ENCODE measurements at regions not wholly inside any gene's neighbourhood (a gene's known extent, or its start where the extent isn't known, plus 50 kb on each side); places are given as distances from the start of the nearest gene placed in this dataset.
A peak's percentile ranks its signal among the peaks of the same experiment; 100 is the strongest.
"Not testable (repeated sequence)": the region's sequence is repeated elsewhere in the genome, so short reads cannot be mapped to it uniquely, and the experiment has no call there.

- H3K27me3 ChIP-seq (ENCODE audit: insufficient read depth, low read length), result no peaks in the 10 kb centered on the region
- no peak overlapping the region for H4K8ac ChIP-seq (ENCODE audit: low read depth, low read length)
- no CpG with 5 or more reads among the region's 3 CpGs for WGBS (ENCODE audit: extremely low coverage, insufficient coverage, insufficient read length)
- no peak overlapping the region for H3K23ac ChIP-seq (ENCODE audit: low read length)
- H2BK120ac ChIP-seq (ENCODE audit: insufficient read depth, low read length, poor library complexity), result no peak overlapping the region
- H4K91ac ChIP-seq (ENCODE audit: low read depth, low read length), result no peak overlapping the region
- no peak overlapping the region for H3K4me3 ChIP-seq (ENCODE audit: low read depth, low read length)
- peak in 1 of 2 donors; percentile 21 for DNase-seq
- H2BK12ac ChIP-seq (ENCODE audit: low read length), result no peak overlapping the region
- H3K79me1 ChIP-seq (ENCODE audit: low read length), result no peaks in the 10 kb centered on the region
- H3K9ac ChIP-seq (ENCODE audit: low read length), result no peak overlapping the region
- no peak overlapping the region for H2BK5ac ChIP-seq (ENCODE audit: low read depth, low read length, poor library complexity)
- no peak overlapping the region for H3K27ac ChIP-seq (ENCODE audit: low read depth, low read length)
- H3K4me1 ChIP-seq (ENCODE audit: control insufficient read depth in 1 of 2, insufficient read depth in 2 of 2, low read length in 2 of 2), result no peaks in the 10 kb centered on the region
- H2AK5ac ChIP-seq (ENCODE audit: low read length), result no peak overlapping the region
- H3K4me2 ChIP-seq (ENCODE audit: low read length), result no peak overlapping the region
- H3K79me2 ChIP-seq (ENCODE audit: control insufficient read depth, insufficient read depth, low read length, poor library complexity), result no peaks in the 10 kb centered on the region
- no peak overlapping the region for H2AFZ ChIP-seq (ENCODE audit: insufficient read depth, low read length, poor library complexity)
- no peak overlapping the region for H3K4ac ChIP-seq (ENCODE audit: low read depth, low read length)
- H3K9me3 ChIP-seq (ENCODE audit: insufficient read depth, low read depth, low read length), result no peaks in the 10 kb centered on the region
- no peak overlapping the region for H3K18ac ChIP-seq (ENCODE audit: low read length)
- no peak overlapping the region for H4K12ac ChIP-seq (ENCODE audit: low read depth, low read length)
- H3K14ac ChIP-seq (ENCODE audit: low read length), result no peak overlapping the region
- H3K36me3 ChIP-seq (ENCODE audit: control insufficient read depth in 1 of 2, insufficient read depth in 2 of 2, low read length in 2 of 2), result no peaks in the 10 kb centered on the region
These were observed 708.1 kb downstream of the GLUD2 start for GRCh38 chrX:121755541-121755940.

GRCh38 chrX:121761845-121762244 lies 714.4 kb downstream of the GLUD2 start:
- WGBS (ENCODE audit: extremely low coverage, insufficient coverage, insufficient read length), result no CpG with 5 or more reads among the region's 6 CpGs
- no peaks in the 10 kb centered on the region for H3K4me1 ChIP-seq (ENCODE audit: control insufficient read depth in 1 of 2, insufficient read depth in 2 of 2, low read length in 2 of 2)
- H3K27me3 ChIP-seq (ENCODE audit: insufficient read depth, low read length), result no peaks in the 10 kb centered on the region
- H4K91ac ChIP-seq (ENCODE audit: low read depth, low read length), result no peak overlapping the region
- H2AK5ac ChIP-seq (ENCODE audit: low read length), result no peak overlapping the region
- H3K9me3 ChIP-seq (ENCODE audit: insufficient read depth, low read depth, low read length), result no peaks in the 10 kb centered on the region
- no peak overlapping the region for H3K4me2 ChIP-seq (ENCODE audit: low read length)
- H2AFZ ChIP-seq (ENCODE audit: insufficient read depth, low read length, poor library complexity), result no peak overlapping the region
- no peak for DNase-seq
- no peak overlapping the region for H2BK5ac ChIP-seq (ENCODE audit: low read depth, low read length, poor library complexity)
- H3K36me3 ChIP-seq (ENCODE audit: control insufficient read depth in 1 of 2, insufficient read depth in 2 of 2, low read length in 2 of 2), result no peaks in the 10 kb centered on the region
- H4K12ac ChIP-seq (ENCODE audit: low read depth, low read length), result no peak overlapping the region
- H3K18ac ChIP-seq (ENCODE audit: low read length), result no peak overlapping the region
- H3K4me3 ChIP-seq (ENCODE audit: low read depth, low read length), result no peak overlapping the region
- H2BK120ac ChIP-seq (ENCODE audit: insufficient read depth, low read length, poor library complexity), result no peak overlapping the region
- H3K4ac ChIP-seq (ENCODE audit: low read depth, low read length), result no peak overlapping the region
- H3K27ac ChIP-seq (ENCODE audit: low read depth, low read length), result no peak overlapping the region
- no peak overlapping the region for H3K9ac ChIP-seq (ENCODE audit: low read length)
- H3K79me2 ChIP-seq (ENCODE audit: control insufficient read depth, insufficient read depth, low read length, poor library complexity), result no peaks in the 10 kb centered on the region
- H2BK12ac ChIP-seq (ENCODE audit: low read length), result no peak overlapping the region
- no peak overlapping the region for H3K23ac ChIP-seq (ENCODE audit: low read length)
- no peak overlapping the region for H4K8ac ChIP-seq (ENCODE audit: low read depth, low read length)
- no peaks in the 10 kb centered on the region for H3K79me1 ChIP-seq (ENCODE audit: low read length)
- no peak overlapping the region for H3K14ac ChIP-seq (ENCODE audit: low read length)

GRCh38 chrX:121763671-121764070 lies 716.3 kb downstream of the GLUD2 start:
- Histone ChIP-seq H3K27ac (ENCODE audit: low read depth, low read length) (no peak overlapping the region), H3K4ac (ENCODE audit: low read depth, low read length) (no peak overlapping the region)
- WGBS (ENCODE audit: extremely low coverage, insufficient coverage, insufficient read length), result no CpG with 5 or more reads among the region's 4 CpGs

GRCh38 chrX:121768210-121768609 lies 720.8 kb downstream of the GLUD2 start:
- H3K4me3 ChIP-seq (ENCODE audit: low read depth, low read length); H3K18ac ChIP-seq (ENCODE audit: low read length); H3K79me2 ChIP-seq (ENCODE audit: control insufficient read depth, insufficient read depth, low read length, poor library complexity); H3K79me1 ChIP-seq (ENCODE audit: low read length); DNase-seq; H3K23ac ChIP-seq (ENCODE audit: low read length); H4K12ac ChIP-seq (ENCODE audit: low read depth, low read length); H2BK120ac ChIP-seq (ENCODE audit: insufficient read depth, low read length, poor library complexity); H3K36me3 ChIP-seq (ENCODE audit: control insufficient read depth in 1 of 2, insufficient read depth in 2 of 2, low read length in 2 of 2); H2BK5ac ChIP-seq (ENCODE audit: low read depth, low read length, poor library complexity); H2AK5ac ChIP-seq (ENCODE audit: low read length); H3K27ac ChIP-seq (ENCODE audit: low read depth, low read length); H3K4ac ChIP-seq (ENCODE audit: low read depth, low read length); H3K4me2 ChIP-seq (ENCODE audit: low read length); H2BK12ac ChIP-seq (ENCODE audit: low read length); H3K4me1 ChIP-seq (ENCODE audit: control insufficient read depth in 1 of 2, insufficient read depth in 2 of 2, low read length in 2 of 2); H3K27me3 ChIP-seq (ENCODE audit: insufficient read depth, low read length); H3K9ac ChIP-seq (ENCODE audit: low read length); H3K14ac ChIP-seq (ENCODE audit: low read length); H2AFZ ChIP-seq (ENCODE audit: insufficient read depth, low read length, poor library complexity); H4K8ac ChIP-seq (ENCODE audit: low read depth, low read length); H3K9me3 ChIP-seq (ENCODE audit: insufficient read depth, low read depth, low read length); H4K91ac ChIP-seq (ENCODE audit: low read depth, low read length): not testable (repeated sequence)
- WGBS (ENCODE audit: extremely low coverage, insufficient coverage, insufficient read length), result no CpG with 5 or more reads among the region's 3 CpGs

More at GRCh38 chrX:121763671-121764070, 716.3 kb downstream of the GLUD2 start:
- DNase-seq, result no peak
- Histone ChIP-seq H3K14ac (ENCODE audit: low read length) (no peak overlapping the region), H3K4me3 (ENCODE audit: low read depth, low read length) (no peak overlapping the region), H3K79me1 (ENCODE audit: low read length) (no peaks in the 10 kb centered on the region), H3K18ac (ENCODE audit: low read length) (no peak overlapping the region), H3K9me3 (ENCODE audit: insufficient read depth, low read depth, low read length) (no peaks in the 10 kb centered on the region), H4K8ac (ENCODE audit: low read depth, low read length) (no peak overlapping the region), H2BK5ac (ENCODE audit: low read depth, low read length, poor library complexity) (no peak overlapping the region), H2BK12ac (ENCODE audit: low read length) (no peak overlapping the region), H4K12ac (ENCODE audit: low read depth, low read length) (no peak overlapping the region), H3K23ac (ENCODE audit: low read length) (no peak overlapping the region), H3K79me2 (ENCODE audit: control insufficient read depth, insufficient read depth, low read length, poor library complexity) (no peaks in the 10 kb centered on the region), H2BK120ac (ENCODE audit: insufficient read depth, low read length, poor library complexity) (no peak overlapping the region), H4K91ac (ENCODE audit: low read depth, low read length) (no peak overlapping the region), H3K36me3 (ENCODE audit: control insufficient read depth in 1 of 2, insufficient read depth in 2 of 2, low read length in 2 of 2) (no peaks in the 10 kb centered on the region), H3K4me2 (ENCODE audit: low read length) (no peak overlapping the region), H3K4me1 (ENCODE audit: control insufficient read depth in 1 of 2, insufficient read depth in 2 of 2, low read length in 2 of 2) (no peaks in the 10 kb centered on the region), H2AFZ (ENCODE audit: insufficient read depth, low read length, poor library complexity) (no peak overlapping the region), H3K27me3 (ENCODE audit: insufficient read depth, low read length) (no peaks in the 10 kb centered on the region), H2AK5ac (ENCODE audit: low read length) (no peak overlapping the region), H3K9ac (ENCODE audit: low read length) (no peak overlapping the region)
